ENCODE measurements at regions not wholly inside any gene's neighbourhood (a gene's known extent, or its start where the extent isn't known, plus 50 kb on each side); places are given as distances from the start of the nearest gene placed in this dataset.

GRCh38 chr5:125679522-125679921 is 743.7 kb upstream of the GRAMD2B start:
- DNase-seq (ENCODE audit: low read depth, low spot score) = no peak
- CTCF ChIA-PET = no interaction called here
- H3K9me3 ChIP-seq (replicated peaks; ENCODE audit: control insufficient read depth, insufficient read depth, low read length) = no peaks in the 10 kb centered on the region
- intact Hi-C loops (cut with micrococcal nuclease) = no loop called here
- H3K79me2 ChIP-seq (ENCODE audit: control insufficient read depth, insufficient read depth, low read length) = no peaks in the 10 kb centered on the region
- BruUV-seq (replicated peaks) = no TSS peak
- TF ChIP-seq EZH2 (IDR thresholded peaks at IDR 0.05; ENCODE audit: borderline replicate concordance, low read depth, low read length, severe bottlenecking) = no peak
- peak; percentile 3 for TF ChIP-seq JUN (IDR thresholded peaks at IDR 0.05; ENCODE audit: borderline replicate concordance, insufficient read depth, insufficient read length, low read depth)
- TF ChIP-seq MAX (IDR thresholded peaks at IDR 0.05; ENCODE audit: insufficient read depth, insufficient read length) = no peak
- no peak for TF ChIP-seq GATA2 (IDR thresholded peaks at IDR 0.05; ENCODE audit: insufficient read depth, insufficient read length, low read depth, low read length)
- no peaks in the 10 kb centered on the region for H3K27me3 ChIP-seq (ENCODE audit: control insufficient read depth in 2 of 2, insufficient read depth in 2 of 2, low read length in 2 of 2)
- no peaks in the 10 kb centered on the region for H3K36me3 ChIP-seq (ENCODE audit: control insufficient read depth in 2 of 2, extremely low read depth in 1 of 2, insufficient read depth in 2 of 2, low read length in 2 of 2)
- POLR2A ChIA-PET = no interaction called here
- H3K9me1 ChIP-seq (replicated peaks; ENCODE audit: control insufficient read depth, extremely low read depth, insufficient read depth, low read length) = no peaks in the 10 kb centered on the region
- H3K9ac ChIP-seq (replicated peaks; ENCODE audit: extremely low read depth, insufficient read depth, low read length) = no peak overlapping the region
- dilution Hi-C loops (cut with MboI; ENCODE audit: extremely low pct_ligation_motif_present, low sequenced_read_pairs) = no loop called here
- H3K4me3 ChIP-seq (replicated peaks in 1 of 3; ENCODE audit: insufficient read depth in 1 of 3, low read depth in 1 of 3, low read length in 3 of 3) = no peak overlapping the region
- H4K20me1 ChIP-seq (replicated peaks; ENCODE audit: control insufficient read depth, extremely low read depth, insufficient read depth, low read length) = no peaks in the 10 kb centered on the region
- no peak for FAIRE-seq
- no peaks in the 10 kb centered on the region for H3K4me1 ChIP-seq (ENCODE audit: control insufficient read depth, extremely low read depth, insufficient read depth, low read length)
- no peak overlapping the region for H3K27ac ChIP-seq (ENCODE audit: insufficient read depth, low read depth, low read length)
- H3K4me2 ChIP-seq (ENCODE audit: insufficient read depth, low read length) = no peak overlapping the region
- H2AFZ ChIP-seq (ENCODE audit: low read depth, low read length) = no peak overlapping the region

- DNase-seq (ENCODE audit: low read depth, low spot score) (no peak), FAIRE-seq (no peak)
- no peak overlapping the region for H3K9ac ChIP-seq (replicated peaks; ENCODE audit: extremely low read depth, insufficient read depth, low read length)
- POLR2A ChIA-PET = no interaction called here
- TF ChIP-seq POLR2A (IDR thresholded peaks at IDR 0.05; ENCODE audit: low read depth, low read length) = no peak
- no peak for TF ChIP-seq CTCF (IDR thresholded peaks at IDR 0.05; ENCODE audit: extremely low read depth in 1 of 2, insufficient read depth in 1 of 2, low read depth in 1 of 2, low read length in 2 of 2)
- TF ChIP-seq MAX (IDR thresholded peaks at IDR 0.05; ENCODE audit: insufficient read depth, insufficient read length) = no peak
- TF ChIP-seq JUN (IDR thresholded peaks at IDR 0.05; ENCODE audit: borderline replicate concordance, insufficient read depth, insufficient read length, low read depth) = no peak
- TF ChIP-seq GATA2 (IDR thresholded peaks at IDR 0.05; ENCODE audit: insufficient read depth, insufficient read length, low read depth, low read length) = no peak
- no peak for TF ChIP-seq POLR2AphosphoS5 (IDR thresholded peaks at IDR 0.05; ENCODE audit: insufficient read depth, low read depth, low read length)
- no peak for TF ChIP-seq MYC (IDR thresholded peaks at IDR 0.05; ENCODE audit: low read depth, low read length)
- TF ChIP-seq EZH2 (IDR thresholded peaks at IDR 0.05; ENCODE audit: borderline replicate concordance, low read depth, low read length, severe bottlenecking) = no peak
- TF ChIP-seq FOS (IDR thresholded peaks at IDR 0.05; ENCODE audit: borderline replicate concordance, insufficient read depth, low read length) = no peak
- CTCF ChIA-PET = interaction anchor here (1.0 kb wide), 1 partner anchor 9 kb away, joined by 4 read pairs; no protein-coding TSS in a partner anchor
- H3K4me2 ChIP-seq (ENCODE audit: insufficient read depth, low read length) = no peak overlapping the region
- intact Hi-C loops (cut with micrococcal nuclease) = no loop called here
- H3K27ac ChIP-seq (ENCODE audit: insufficient read depth, low read depth, low read length) = no peak overlapping the region
- H4K20me1 ChIP-seq (replicated peaks; ENCODE audit: control insufficient read depth, extremely low read depth, insufficient read depth, low read length) = no peaks in the 10 kb centered on the region
- no TSS peak for BruUV-seq (replicated peaks)
- no peaks in the 10 kb centered on the region for H3K79me2 ChIP-seq (ENCODE audit: control insufficient read depth, insufficient read depth, low read length)
- no peak overlapping the region for H3K4me3 ChIP-seq (replicated peaks in 1 of 3; ENCODE audit: insufficient read depth in 1 of 3, low read depth in 1 of 3, low read length in 3 of 3)
- dilution Hi-C loops (cut with MboI; ENCODE audit: extremely low pct_ligation_motif_present, low sequenced_read_pairs) = no loop called here
- H3K36me3 ChIP-seq (ENCODE audit: control insufficient read depth in 2 of 2, extremely low read depth in 1 of 2, insufficient read depth in 2 of 2, low read length in 2 of 2) = no peaks in the 10 kb centered on the region
- H3K9me1 ChIP-seq (replicated peaks; ENCODE audit: control insufficient read depth, extremely low read depth, insufficient read depth, low read length) = no peaks in the 10 kb centered on the region
- H2AFZ ChIP-seq (ENCODE audit: low read depth, low read length) = no peak overlapping the region
- H3K4me1 ChIP-seq (ENCODE audit: control insufficient read depth, extremely low read depth, insufficient read depth, low read length) = no peaks in the 10 kb centered on the region
- H3K27me3 ChIP-seq (ENCODE audit: control insufficient read depth in 2 of 2, insufficient read depth in 2 of 2, low read length in 2 of 2) = no peaks in the 10 kb centered on the region
- H3K9me3 ChIP-seq (replicated peaks; ENCODE audit: control insufficient read depth, insufficient read depth, low read length) = no peaks in the 10 kb centered on the region
Observed at GRCh38 chr5:125683669-125684068, 739.5 kb upstream of the GRAMD2B start.

Data from endothelial cell of umbilical vein (primary cell).